OCI-LY7 (cell line): ENCODE measurements at regions not wholly inside any gene's neighbourhood (a gene's known extent, or its start where the extent isn't known, plus 50 kb on each side); places are given as distances from the start of the nearest gene placed in this dataset.

Experiments used
- CTCF ChIP-seq: fragments of 200-600 bp; sonication (generic); conservative IDR thresholded peaks from 2 replicates; pipeline ENCODE4 v1.5.1; 2014; ENCODE audit warnings: mild to moderate bottlenecking, antibody characterized with exemption, low read length, moderate library complexity, mixed read lengths
- EZH2phosphoT487 ChIP-seq: fragments of 200-600 bp; sonication (generic); IDR thresholded peaks from 2 replicates; pipeline ENCODE4 v1.6.1; 2018; ENCODE audit warnings: low read depth, borderline replicate concordance, mild to moderate bottlenecking, mixed run types, antibody characterized with exemption, low read length, moderate library complexity, mixed read lengths

GRCh38 chr4:99708551-99708950 is 50.9 kb upstream of the C4orf54 start:
- TF ChIP-seq CTCF (no peak), EZH2phosphoT487 (no peak)
